TTC549 (cell line): ENCODE measurements at regions not wholly inside any gene's neighbourhood (a gene's known extent, or its start where the extent isn't known, plus 50 kb on each side); places are given as distances from the start of the nearest gene placed in this dataset.

Experiments
- FAIRE-seq: peaks from 2 replicates; lab custom pipeline; 2012; peaks lifted over from hg19 to GRCh38; lab: Jason Lieb, UNC

DNA sequence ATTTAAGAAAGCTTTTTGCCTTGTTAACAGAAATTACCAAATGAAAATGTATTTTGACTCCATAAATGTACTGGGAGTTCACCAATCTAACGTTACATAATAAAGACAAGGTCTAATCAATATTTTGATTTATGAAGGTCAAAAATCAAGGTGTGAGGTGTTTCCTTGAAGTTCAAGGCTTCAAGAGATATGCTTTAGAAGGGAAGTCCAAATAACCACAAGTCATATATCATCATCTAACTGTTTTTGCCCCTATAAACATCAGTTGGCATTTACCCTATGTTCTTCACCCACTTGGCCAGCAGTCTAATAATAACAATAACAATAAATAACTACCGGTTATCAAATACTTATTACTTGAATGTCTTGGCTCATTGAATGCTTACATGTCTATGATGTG lies 196.1 kb upstream of the ID2 start:
- no peak for FAIRE-seq

- no peak for FAIRE-seq
Observed at GRCh38 chr2:8486141-8486540, 195.7 kb upstream of the ID2 start.

DNA sequence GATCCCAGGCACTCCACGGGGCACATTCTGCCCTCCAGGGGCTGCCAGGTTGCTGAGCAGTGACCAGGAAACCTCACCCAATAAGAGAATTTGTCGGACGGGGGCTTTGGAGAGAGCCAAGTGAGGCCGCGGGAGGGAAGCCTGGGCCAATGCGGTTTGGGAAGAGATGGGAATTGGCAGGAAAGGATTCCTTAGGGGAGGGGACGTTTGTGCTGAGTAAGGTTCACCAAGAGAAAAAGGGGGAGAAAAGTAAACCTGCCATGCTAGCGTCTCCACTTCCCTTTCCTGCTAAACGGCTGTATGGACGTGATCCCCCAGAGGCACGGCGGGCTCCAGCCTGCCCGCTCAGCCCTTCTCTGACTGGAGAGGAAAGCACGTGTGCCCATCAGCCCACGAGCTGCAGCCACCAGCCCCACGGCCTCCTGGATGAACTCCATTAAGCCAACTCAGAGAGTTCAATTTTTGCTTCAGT lies 194.4 kb upstream of the ID2 start:
- FAIRE-seq: no peak

GRCh38 chr2:8488001-8488738 lies 193.7 kb upstream of the ID2 start:
- no peak for FAIRE-seq

GRCh38 chr2:8489221-8489620 lies 192.6 kb upstream of the ID2 start:
- FAIRE-seq: no peak

DNA sequence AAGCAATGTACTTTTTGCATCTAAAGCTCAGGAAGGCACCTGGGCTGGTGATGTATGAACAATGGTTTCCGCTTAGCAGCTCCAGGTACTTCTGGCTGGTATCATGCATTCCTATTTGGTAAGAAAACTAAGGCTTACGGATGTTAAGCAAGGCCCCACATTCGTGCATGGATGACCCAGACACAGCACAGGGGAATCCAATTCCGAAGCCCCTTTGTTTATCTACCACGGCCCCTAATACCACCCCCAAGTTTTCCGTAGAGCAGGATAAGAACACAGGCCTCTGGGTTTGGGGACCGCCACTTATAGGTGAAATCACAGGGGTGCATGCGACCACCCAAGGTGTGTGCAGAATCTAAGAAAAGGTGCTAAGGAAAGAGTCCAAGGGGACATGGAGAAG lies 192.1 kb upstream of the ID2 start:
- FAIRE-seq: no peak

DNA sequence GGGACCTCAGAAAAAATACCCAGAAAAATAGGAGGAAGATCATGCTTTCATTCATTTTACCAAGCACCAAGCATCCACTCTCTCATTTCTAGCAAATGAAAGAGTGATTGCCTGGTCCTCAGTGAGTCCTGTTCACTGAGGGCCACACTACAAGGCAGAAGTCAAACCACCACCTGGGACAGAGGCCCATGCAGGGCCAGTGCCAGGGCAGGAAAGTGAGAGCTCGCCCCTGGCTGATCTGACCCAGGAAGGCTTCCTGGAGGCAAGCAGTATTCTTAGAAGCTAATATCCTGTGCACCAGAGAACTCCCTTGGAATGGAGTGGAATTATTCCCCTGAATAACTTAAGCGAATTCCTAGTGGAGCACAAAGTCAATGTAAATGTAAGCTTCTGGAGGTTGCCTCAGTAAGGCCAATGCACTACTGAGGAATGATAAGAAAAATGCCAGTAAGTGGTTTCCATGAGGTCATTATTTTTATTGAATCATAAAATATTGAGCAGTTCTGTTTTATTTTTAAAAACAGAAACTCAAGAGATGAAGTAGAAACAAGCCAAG lies 191.6 kb upstream of the ID2 start:
- FAIRE-seq: no peak

GRCh38 chr2:8491296-8492027 lies 190.4 kb upstream of the ID2 start:
- no peak for FAIRE-seq

GRCh38 chr2:8494151-8494550 lies 187.7 kb upstream of the ID2 start:
- FAIRE-seq: no peak

DNA sequence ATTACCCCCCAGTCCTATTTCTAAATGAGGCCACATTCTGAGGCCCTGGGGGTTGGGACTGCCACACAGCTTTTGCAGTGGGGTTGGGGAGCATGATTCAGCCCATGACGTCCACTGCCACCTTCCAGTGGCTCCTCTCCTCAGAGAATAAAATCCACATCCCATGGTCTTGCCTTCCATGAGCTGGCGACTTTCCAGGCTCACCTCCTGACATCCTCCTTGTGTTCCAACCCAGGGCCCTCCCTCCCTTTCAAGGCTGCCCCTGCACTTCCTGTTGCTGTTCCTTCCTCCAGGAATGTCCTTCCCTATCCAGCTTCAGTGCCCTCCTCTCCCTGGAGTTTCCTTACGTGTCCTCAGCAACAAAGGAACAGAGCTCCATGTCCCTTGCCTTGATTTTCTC lies 187.3 kb upstream of the ID2 start:
- no peak for FAIRE-seq

GRCh38 chr2:8495189-8495989 lies 186.5 kb upstream of the ID2 start:
- no peak for FAIRE-seq

DNA sequence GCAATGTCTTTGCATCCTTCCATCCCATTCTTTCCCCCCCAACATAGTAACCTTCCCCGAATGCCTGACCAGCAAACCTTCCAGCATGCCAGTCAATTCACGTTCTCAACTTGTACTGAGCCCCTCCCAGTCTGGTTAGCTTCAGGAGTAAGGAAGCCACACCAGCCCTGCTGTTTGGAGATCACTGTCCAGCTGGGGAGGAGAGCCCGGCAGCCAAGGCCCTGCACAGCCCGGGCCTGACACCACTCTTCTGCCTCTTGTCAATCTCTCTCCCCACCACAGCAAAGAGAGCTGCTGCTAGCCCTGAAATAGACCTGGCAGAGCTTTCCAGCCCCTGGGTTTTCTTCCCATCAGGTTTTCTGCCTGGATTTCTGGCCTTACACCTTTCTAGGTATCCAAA lies 185.8 kb upstream of the ID2 start:
- no peak for FAIRE-seq

GRCh38 chr2:8496617-8497016 lies 185.2 kb upstream of the ID2 start:
- no peak for FAIRE-seq

DNA sequence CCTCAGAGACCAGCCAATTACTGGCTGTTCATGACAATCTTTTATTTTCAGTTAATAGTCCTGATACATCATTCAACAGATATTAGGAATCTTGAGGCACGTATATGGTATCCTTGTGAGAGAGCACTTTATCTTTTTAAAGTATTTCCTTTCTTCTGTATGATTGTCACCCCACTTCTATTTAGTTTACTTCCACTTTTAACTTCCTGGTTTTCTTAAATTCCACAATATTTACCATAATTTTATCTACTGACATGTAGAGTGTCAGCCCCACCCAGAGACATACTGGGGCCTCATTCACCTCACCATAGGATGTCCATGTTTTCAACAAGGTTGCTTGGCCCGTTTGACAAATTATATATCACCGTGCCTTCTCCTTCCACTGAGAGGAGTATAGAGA lies 182.9 kb upstream of the ID2 start:
- no peak for FAIRE-seq

GRCh38 chr2:8500124-8501054 lies 181.5 kb upstream of the ID2 start:
- no peak for FAIRE-seq

DNA sequence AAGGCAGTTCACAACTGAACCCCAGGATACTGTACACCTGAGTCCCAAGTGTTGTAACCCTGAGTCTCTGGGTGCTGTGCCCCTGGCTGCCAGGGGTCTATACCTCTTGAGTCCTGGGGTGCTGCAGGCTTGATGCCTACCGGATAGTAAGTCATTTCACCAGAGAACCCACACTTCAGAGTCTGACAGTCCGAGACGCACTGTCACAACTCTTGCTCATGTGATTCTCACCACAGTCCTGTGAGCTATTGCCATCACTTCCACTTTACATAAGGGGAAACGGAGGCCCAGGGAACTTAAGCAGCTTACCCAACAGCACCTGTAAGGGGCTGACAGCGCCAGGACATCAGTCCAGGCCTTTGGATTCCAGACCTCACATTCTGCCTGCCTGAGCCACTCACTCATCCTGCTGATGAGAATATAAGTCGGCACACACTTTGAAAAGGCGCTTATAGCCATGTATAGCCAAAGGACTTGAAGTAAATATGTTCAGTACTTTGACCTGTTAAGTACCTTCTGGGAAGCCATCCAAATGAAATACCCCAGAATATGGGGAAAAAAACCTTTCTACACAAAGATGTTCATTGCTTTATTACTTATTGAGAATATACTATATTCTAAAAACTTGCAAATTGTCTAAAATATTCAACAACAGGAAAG lies 180.7 kb upstream of the ID2 start:
- FAIRE-seq: no peak

DNA sequence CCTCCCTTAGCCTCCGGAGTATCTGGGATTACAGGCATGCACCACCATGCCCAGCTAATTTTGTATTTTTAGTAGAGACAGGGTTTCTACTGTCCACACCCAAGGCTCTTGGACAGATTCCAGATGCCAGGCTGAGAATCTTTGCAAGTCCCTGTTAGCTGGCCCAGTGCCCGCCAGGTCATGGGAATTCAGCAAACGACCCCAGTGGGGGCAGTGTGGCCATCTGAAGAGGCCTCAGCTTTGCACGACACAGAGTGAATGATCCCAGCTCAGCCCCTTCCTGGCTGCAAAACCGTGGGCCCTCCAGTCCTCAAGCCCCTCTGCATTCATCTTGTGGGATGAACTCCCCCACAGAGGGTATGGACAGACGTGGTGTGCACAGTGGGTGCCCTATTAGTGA lies 179.5 kb upstream of the ID2 start:
- no peak for FAIRE-seq

- FAIRE-seq: no peak
Observed at GRCh38 chr2:8505311-8505920, 176.4 kb upstream of the ID2 start.

DNA sequence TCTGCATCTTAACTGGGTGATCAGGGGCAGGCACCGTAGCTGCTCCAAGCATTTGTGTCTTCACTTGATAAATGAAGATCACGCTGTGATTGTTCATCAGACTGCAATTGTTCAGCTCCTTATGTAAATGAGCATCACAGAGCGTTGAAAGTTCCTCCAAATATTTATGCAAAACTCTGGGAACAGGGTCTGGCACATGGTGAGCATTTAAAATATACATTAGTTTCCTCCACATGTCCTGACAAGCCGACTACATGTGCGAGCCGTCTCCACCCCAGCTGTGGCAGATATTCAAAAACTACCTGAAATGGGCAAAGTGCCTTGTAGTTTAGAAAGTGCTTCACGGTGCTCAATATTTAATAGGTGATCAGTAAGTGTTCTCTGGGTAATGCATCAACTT lies 175.1 kb upstream of the ID2 start:
- no peak for FAIRE-seq

DNA sequence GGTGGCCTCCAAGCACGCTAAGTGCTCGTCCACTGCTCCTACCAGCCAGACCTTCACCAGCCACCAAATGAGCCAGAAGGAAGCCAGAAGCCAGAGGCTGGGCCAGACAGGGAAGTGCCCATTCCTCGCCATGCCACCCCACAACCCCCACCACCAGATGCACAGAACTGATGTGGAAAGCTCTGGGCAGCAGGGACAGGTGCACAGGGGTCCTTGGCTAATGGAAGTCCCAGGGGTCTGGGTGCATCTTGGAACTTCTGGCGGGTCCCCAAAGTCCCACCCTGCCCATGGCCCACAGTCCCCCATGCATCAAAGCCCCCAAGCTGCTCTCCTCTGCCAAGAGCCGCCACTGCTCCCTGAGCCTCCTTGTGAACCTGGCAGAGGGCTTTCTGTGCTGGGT lies 173.1 kb upstream of the ID2 start:
- FAIRE-seq: no peak

GRCh38 chr2:8509621-8510020 lies 172.2 kb upstream of the ID2 start:
- no peak for FAIRE-seq
